Breast epithelium (tissue), 3 donors: ENCODE measurements at regions not wholly inside any gene's neighbourhood (a gene's known extent, or its start where the extent isn't known, plus 50 kb on each side); places are given as distances from the start of the nearest gene placed in this dataset.

Experiments used
- POLR2A ChIP-seq: fragments of 450-650 bp; IDR thresholded peaks from one replicate; pipeline ENCODE4 v1.6.1; 2016; ENCODE audit warnings: antibody characterized with exemption, mild to moderate bottlenecking, moderate library complexity
- POLR2AphosphoS5 ChIP-seq, 3 donors: sonication (generic); formaldehyde crosslinking; IDR thresholded peaks; one replicate each; pipeline ENCODE4 v1.6.1; 2017; ENCODE audit warnings: antibody characterized with exemption in 3 of 3
- TF ChIP-seq, protein P1 (sequence below), 3 donors: fragments of 450-650 bp; IDR thresholded peaks; one replicate each; pipeline ENCODE4 v1.5.1; 2016 to 2017; ENCODE audit warnings: antibody characterized with exemption in 3 of 3, mild to moderate bottlenecking in 3 of 3, moderate library complexity in 3 of 3

DNA sequence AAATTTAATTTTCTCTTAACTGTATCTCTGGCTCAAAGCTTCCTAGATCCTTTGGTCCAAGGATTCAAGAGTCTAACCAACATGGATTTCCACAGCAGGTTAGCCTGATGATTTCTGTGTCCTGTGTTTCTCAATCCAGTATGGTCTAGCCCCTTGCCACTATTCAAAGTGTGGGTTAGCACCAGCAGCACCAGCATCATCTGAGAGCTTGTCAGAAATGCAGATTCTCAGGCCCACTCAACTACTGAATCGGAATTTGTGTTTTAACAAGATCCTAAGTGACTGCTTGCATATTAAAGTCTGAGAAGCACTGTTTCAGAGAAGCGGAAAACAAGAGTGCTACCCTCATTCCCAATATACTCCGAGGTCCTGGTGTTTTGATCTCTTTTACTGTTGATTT is 133.8 kb upstream of the PRDM1 start:
- TF ChIP-seq, protein P1, sequence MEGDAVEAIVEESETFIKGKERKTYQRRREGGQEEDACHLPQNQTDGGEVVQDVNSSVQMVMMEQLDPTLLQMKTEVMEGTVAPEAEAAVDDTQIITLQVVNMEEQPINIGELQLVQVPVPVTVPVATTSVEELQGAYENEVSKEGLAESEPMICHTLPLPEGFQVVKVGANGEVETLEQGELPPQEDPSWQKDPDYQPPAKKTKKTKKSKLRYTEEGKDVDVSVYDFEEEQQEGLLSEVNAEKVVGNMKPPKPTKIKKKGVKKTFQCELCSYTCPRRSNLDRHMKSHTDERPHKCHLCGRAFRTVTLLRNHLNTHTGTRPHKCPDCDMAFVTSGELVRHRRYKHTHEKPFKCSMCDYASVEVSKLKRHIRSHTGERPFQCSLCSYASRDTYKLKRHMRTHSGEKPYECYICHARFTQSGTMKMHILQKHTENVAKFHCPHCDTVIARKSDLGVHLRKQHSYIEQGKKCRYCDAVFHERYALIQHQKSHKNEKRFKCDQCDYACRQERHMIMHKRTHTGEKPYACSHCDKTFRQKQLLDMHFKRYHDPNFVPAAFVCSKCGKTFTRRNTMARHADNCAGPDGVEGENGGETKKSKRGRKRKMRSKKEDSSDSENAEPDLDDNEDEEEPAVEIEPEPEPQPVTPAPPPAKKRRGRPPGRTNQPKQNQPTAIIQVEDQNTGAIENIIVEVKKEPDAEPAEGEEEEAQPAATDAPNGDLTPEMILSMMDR (IDR thresholded peaks at IDR 0.05): no peak
- TF ChIP-seq POLR2A (no peak), POLR2AphosphoS5 (IDR thresholded peaks at IDR 0.05) (no peak)
